OCI-LY1 (cell line): ENCODE measurements at regions not wholly inside any gene's neighbourhood (a gene's known extent, or its start where the extent isn't known, plus 50 kb on each side); places are given as distances from the start of the nearest gene placed in this dataset.

Source experiments
- H2AFZ ChIP-seq: fragments of 200-600 bp; sonication (generic), shearing (Covaris generic); 2 replicates; pipeline ENCODE4 v1.6.0; 2014; ENCODE audit warnings: antibody characterized with exemption, mild to moderate bottlenecking, low read length
- H3F3A ChIP-seq: fragments of 200-600 bp; sonication (generic), shearing (Covaris generic); 2 replicates; pipeline ENCODE4 v1.6.0; 2014; ENCODE audit warnings: mild to moderate bottlenecking, antibody characterized with exemption, low read length, moderate library complexity; ENCODE audit not compliant: insufficient read depth
- H3K27ac ChIP-seq: fragments of 200-600 bp; sonication (generic); 2 replicates; pipeline ENCODE4 v1.5.1; 2014; ENCODE audit warnings: low read length, mixed run types, mild to moderate bottlenecking, low read depth; ENCODE audit not compliant: poor library complexity, severe bottlenecking
- H3K27me3 ChIP-seq: fragments of 200-600 bp; sonication (generic); 2 replicates; pipeline ENCODE4 v1.6.0; 2014; ENCODE audit warnings: antibody characterized with exemption, mild to moderate bottlenecking, low read length, moderate library complexity; ENCODE audit not compliant: insufficient read depth
- H3K36me3 ChIP-seq: fragments of 200-600 bp; sonication (generic); 2 replicates; pipeline ENCODE4 v1.6.1; 2014; ENCODE audit warnings: mild to moderate bottlenecking, antibody characterized with exemption, low read length, moderate library complexity, mixed read lengths; ENCODE audit not compliant: insufficient read depth
- H3K4me1 ChIP-seq: fragments of 200-600 bp; sonication (generic); 2 replicates; pipeline ENCODE4 v1.5.1; 2014; ENCODE audit warnings: mild to moderate bottlenecking, low read length, moderate library complexity; ENCODE audit not compliant: insufficient read depth, severe bottlenecking
- H3K4me2 ChIP-seq: fragments of 200-600 bp; sonication (generic), shearing (Covaris generic); 2 replicates; pipeline ENCODE4 v1.6.1; 2014; ENCODE audit warnings: low read length
- H3K4me3 ChIP-seq: fragments of 200-600 bp; sonication (generic); 2 replicates; pipeline ENCODE4 v1.5.1; 2014; ENCODE audit warnings: low read length, low read depth, mild to moderate bottlenecking, mixed read lengths; ENCODE audit not compliant: poor library complexity, severe bottlenecking
- H3K79me2 ChIP-seq: fragments of 200-600 bp; shearing (Covaris generic); 2 replicates; pipeline ENCODE4 v1.6.1; 2016; ENCODE audit warnings: mixed run types, low read length, mixed read lengths; ENCODE audit not compliant: insufficient read depth
- H3K9ac ChIP-seq: fragments of 200-600 bp; sonication (generic), shearing (Covaris generic); 2 replicates; pipeline ENCODE4 v1.6.1; 2014; ENCODE audit warnings: mild to moderate bottlenecking, low read length, mixed read lengths
- H3K9me2 ChIP-seq: fragments of 200-600 bp; sonication (generic), shearing (Covaris generic); 2 replicates; pipeline ENCODE4 v1.6.1; 2014; ENCODE audit warnings: low read depth, mild to moderate bottlenecking, low read length, mixed read lengths
- H3K9me3 ChIP-seq: fragments of 200-600 bp; shearing (Covaris generic); 2 replicates; pipeline ENCODE4 v1.6.1; 2014; ENCODE audit warnings: low read length, mixed read lengths
- H4K20me1 ChIP-seq: fragments of 200-600 bp; sonication (generic), shearing (Covaris generic); 2 replicates; pipeline ENCODE4 v1.6.0; 2016; ENCODE audit warnings: mild to moderate bottlenecking, low read length; ENCODE audit not compliant: insufficient read depth
- EZH2 ChIP-seq: fragments of 200-600 bp; sonication (generic), shearing (Covaris generic); IDR thresholded peaks from 2 replicates; pipeline ENCODE4 v1.8.0; 2017; ENCODE audit warnings: borderline replicate concordance, mixed run types, mild to moderate bottlenecking, antibody characterized with exemption, low read length, moderate library complexity, mixed read lengths
- TF ChIP-seq, protein P1 (sequence below): fragments of 200-600 bp; sonication (generic), shearing (Covaris generic); IDR thresholded peaks from 2 replicates; pipeline ENCODE4 v1.5.1; 2017; ENCODE audit warnings: mild to moderate bottlenecking, antibody characterized with exemption, low read length, moderate library complexity, mixed read lengths

DNA sequence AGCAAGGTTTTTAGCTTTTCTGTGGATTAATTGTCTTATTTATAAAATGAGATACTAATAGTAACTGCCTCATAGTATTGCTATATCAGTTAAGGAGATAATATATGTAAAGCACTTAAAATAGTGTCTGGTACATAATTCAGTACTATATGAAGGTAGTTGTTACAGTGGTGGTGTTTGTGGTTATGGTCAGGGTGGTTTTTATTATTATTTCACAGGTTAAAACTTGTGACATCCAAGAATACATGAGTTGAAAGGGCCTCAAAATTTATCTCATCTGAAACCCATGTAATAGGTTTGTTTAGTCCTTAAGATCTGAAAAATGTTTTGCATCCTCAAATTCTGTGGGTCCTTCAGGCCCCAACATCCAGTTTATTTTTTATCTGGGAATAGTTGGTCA is 369.5 kb upstream of the LRATD1 start:
- H3K36me3 ChIP-seq: no peaks in the 10 kb centered on the region
- H3F3A ChIP-seq: no peaks in the 10 kb centered on the region
- H4K20me1 ChIP-seq: no peaks in the 10 kb centered on the region
- no peak overlapping the region for H3K27ac ChIP-seq
- no peaks in the 10 kb centered on the region for H3K79me2 ChIP-seq
- no peak overlapping the region for H3K4me3 ChIP-seq
- H3K9me2 ChIP-seq: no peaks in the 10 kb centered on the region
- H2AFZ ChIP-seq: no peak overlapping the region
- no peaks in the 10 kb centered on the region for H3K9me3 ChIP-seq
- TF ChIP-seq EZH2: no peak
- TF ChIP-seq, protein P1, sequence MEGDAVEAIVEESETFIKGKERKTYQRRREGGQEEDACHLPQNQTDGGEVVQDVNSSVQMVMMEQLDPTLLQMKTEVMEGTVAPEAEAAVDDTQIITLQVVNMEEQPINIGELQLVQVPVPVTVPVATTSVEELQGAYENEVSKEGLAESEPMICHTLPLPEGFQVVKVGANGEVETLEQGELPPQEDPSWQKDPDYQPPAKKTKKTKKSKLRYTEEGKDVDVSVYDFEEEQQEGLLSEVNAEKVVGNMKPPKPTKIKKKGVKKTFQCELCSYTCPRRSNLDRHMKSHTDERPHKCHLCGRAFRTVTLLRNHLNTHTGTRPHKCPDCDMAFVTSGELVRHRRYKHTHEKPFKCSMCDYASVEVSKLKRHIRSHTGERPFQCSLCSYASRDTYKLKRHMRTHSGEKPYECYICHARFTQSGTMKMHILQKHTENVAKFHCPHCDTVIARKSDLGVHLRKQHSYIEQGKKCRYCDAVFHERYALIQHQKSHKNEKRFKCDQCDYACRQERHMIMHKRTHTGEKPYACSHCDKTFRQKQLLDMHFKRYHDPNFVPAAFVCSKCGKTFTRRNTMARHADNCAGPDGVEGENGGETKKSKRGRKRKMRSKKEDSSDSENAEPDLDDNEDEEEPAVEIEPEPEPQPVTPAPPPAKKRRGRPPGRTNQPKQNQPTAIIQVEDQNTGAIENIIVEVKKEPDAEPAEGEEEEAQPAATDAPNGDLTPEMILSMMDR: no peak
- H3K4me1 ChIP-seq: no peaks in the 10 kb centered on the region
- no peaks in the 10 kb centered on the region for H3K27me3 ChIP-seq
- H3K4me2 ChIP-seq: no peak overlapping the region
- no peak overlapping the region for H3K9ac ChIP-seq

GRCh38 chr2:14270036-14270582 is 362.4 kb upstream of the LRATD1 start:
- no peaks in the 10 kb centered on the region for H3F3A ChIP-seq
- H3K4me1 ChIP-seq: no peaks in the 10 kb centered on the region
- H3K27ac ChIP-seq: no peak overlapping the region
- no peaks in the 10 kb centered on the region for H4K20me1 ChIP-seq
- H3K4me2 ChIP-seq: no peak overlapping the region
- no peak overlapping the region for H3K9ac ChIP-seq
- no peak for TF ChIP-seq EZH2
- TF ChIP-seq, protein P1: no peak
- no peaks in the 10 kb centered on the region for H3K9me3 ChIP-seq
- no peaks in the 10 kb centered on the region for H3K9me2 ChIP-seq
- H3K27me3 ChIP-seq: no peaks in the 10 kb centered on the region
- H3K79me2 ChIP-seq: no peaks in the 10 kb centered on the region
- no peak overlapping the region for H2AFZ ChIP-seq
- H3K36me3 ChIP-seq: no peaks in the 10 kb centered on the region
- H3K4me3 ChIP-seq: no peak overlapping the region

DNA sequence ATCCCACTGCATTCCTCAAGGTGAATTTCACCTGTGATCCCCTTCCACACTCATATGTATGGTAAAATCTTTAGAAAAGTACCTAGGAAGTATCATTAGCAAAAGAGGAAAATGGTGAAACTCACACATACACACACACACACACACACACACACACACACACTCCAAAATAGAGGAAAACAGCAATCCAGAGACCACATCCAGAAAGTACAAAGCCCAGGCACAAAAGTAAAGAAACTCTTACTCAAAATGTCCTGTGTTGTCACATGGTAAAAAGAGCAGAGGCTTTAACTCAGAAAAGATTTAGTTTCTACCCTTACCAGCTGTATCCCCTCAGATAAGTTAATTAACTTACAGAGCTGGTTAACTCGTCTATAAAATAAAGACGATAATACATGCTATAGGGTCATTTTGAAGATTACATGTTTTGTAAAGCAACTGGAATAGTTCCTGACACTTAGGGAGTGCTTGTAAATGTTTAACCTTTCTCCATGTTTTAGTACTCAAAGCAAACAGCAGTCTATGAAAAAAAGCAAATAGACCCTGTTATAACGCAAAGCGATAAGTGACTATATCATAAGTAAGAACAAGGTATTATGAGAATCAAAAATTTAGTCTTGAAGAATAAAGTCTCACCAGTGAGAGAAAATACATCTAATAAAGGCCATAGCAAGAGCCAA is 360.0 kb upstream of the LRATD1 start:
- no peak for TF ChIP-seq EZH2
- TF ChIP-seq, protein P1: no peak
- H3K27me3 ChIP-seq: no peaks in the 10 kb centered on the region
- H4K20me1 ChIP-seq: no peaks in the 10 kb centered on the region
- no peaks in the 10 kb centered on the region for H3K36me3 ChIP-seq
- no peak overlapping the region for H3K27ac ChIP-seq
- H3K4me3 ChIP-seq: no peak overlapping the region
- no peaks in the 10 kb centered on the region for H3K9me2 ChIP-seq
- H3K4me1 ChIP-seq: no peaks in the 10 kb centered on the region
- H3K4me2 ChIP-seq: no peak overlapping the region
- no peaks in the 10 kb centered on the region for H3K79me2 ChIP-seq
- H3F3A ChIP-seq: no peaks in the 10 kb centered on the region
- H3K9me3 ChIP-seq: no peaks in the 10 kb centered on the region
- no peak overlapping the region for H2AFZ ChIP-seq
- no peak overlapping the region for H3K9ac ChIP-seq
